Panc1 (cell line): ENCODE measurements at regions not wholly inside any gene's neighbourhood (a gene's known extent, or its start where the extent isn't known, plus 50 kb on each side); places are given as distances from the start of the nearest gene placed in this dataset.

Source experiments
- ATAC-seq: fragments of 200-7000 bp; cut with Tn5 transposase; 2 replicates; pipeline ENCODE4 v1.9.1; 2020; ENCODE audit warnings: mild to moderate bottlenecking, moderate library complexity
- BruUV-seq: library from RNA; stranded (reverse); fragments of 400-500 nt; replicated peaks from 2 replicates; lab custom pipeline; 2021; lab: Mats Ljungman, UMichigan
- CTCF ChIA-PET: fragments of 300-600 bp; sonication (Branson Sonifier 250); formaldehyde crosslinking; loops from one replicate; lab custom pipeline; 2022; ENCODE audit warnings: antibody characterized with exemption; lab: Charles Lee
- POLR2A ChIA-PET: fragments of 300-600 bp; sonication (Branson Sonifier 250); formaldehyde crosslinking; loops from one replicate; lab custom pipeline; 2022; ENCODE audit warnings: antibody characterized with exemption; lab: Charles Lee
- DNase-seq: peaks from one replicate; pipeline ENCODE4 v3.0.0-alpha.2; 2010; ENCODE audit warnings: low read depth, low spot score
- H3K27ac ChIP-seq: 2 replicates; pipeline ENCODE4 v1.5.1; 2011; ENCODE audit warnings: mild to moderate bottlenecking, low read length, inconsistent platforms
- H3K27me3 ChIP-seq: fragments of 200-500 bp; sonication (Bioruptor generic); 2 replicates; pipeline ENCODE4 v1.6.0; 2014; ENCODE audit warnings: low read length, inconsistent platforms; ENCODE audit not compliant: control insufficient read depth, insufficient read depth
- H3K36me3 ChIP-seq: fragments of 200-500 bp; sonication (Bioruptor generic); 2 replicates; pipeline ENCODE4 v1.5.1; 2014; ENCODE audit warnings: inconsistent platforms, mild to moderate bottlenecking, low read length, moderate library complexity; ENCODE audit not compliant: control insufficient read depth, insufficient read depth
- H3K4me1 ChIP-seq: 2 replicates; pipeline ENCODE4 v1.5.1; 2011; ENCODE audit warnings: inconsistent platforms, mild to moderate bottlenecking, low read length, moderate library complexity; ENCODE audit not compliant: control insufficient read depth, insufficient read depth
- H3K4me3 ChIP-seq, 2 experiments: 2 replicates each; pipeline ENCODE4 v1.5.1; 2011 to 2012; ENCODE audit warnings: low read depth in 2 of 2, low read length in 2 of 2, mild to moderate bottlenecking in 2 of 2, inconsistent platforms in 1 of 2, moderate library complexity in 1 of 2
- H3K9me3 ChIP-seq: fragments of 200-500 bp; sonication (Bioruptor generic); 2 replicates; pipeline ENCODE4 v1.5.1; 2014; ENCODE audit warnings: low read depth, mild to moderate bottlenecking, inconsistent platforms, low read length, moderate library complexity; ENCODE audit not compliant: control insufficient read depth, insufficient read depth
- CTCF ChIP-seq: fragments of 450-650 bp; IDR thresholded peaks from 2 replicates; pipeline ENCODE4 v1.5.1; 2017; ENCODE audit warnings: mild to moderate bottlenecking
- POLR2AphosphoS5 ChIP-seq: IDR thresholded peaks from 2 replicates; pipeline ENCODE4 v1.6.1; 2012; ENCODE audit warnings: mild to moderate bottlenecking, low read depth, low read length, moderate library complexity
- REST ChIP-seq, 2 experiments: IDR thresholded peaks; 2 replicates each; pipeline ENCODE4 v1.6.1; 2011 to 2012; ENCODE audit warnings: low read depth in 2 of 2, control low read depth in 1 of 2, low read length in 1 of 2, mild to moderate bottlenecking in 1 of 2, moderate library complexity in 1 of 2; ENCODE audit not compliant: insufficient read depth in 1 of 2
- SIN3A ChIP-seq: IDR thresholded peaks from 2 replicates; pipeline ENCODE4 v1.6.1; 2012; ENCODE audit warnings: low read depth, mild to moderate bottlenecking, low read length, moderate library complexity, borderline replicate concordance; ENCODE audit not compliant: insufficient read depth
- TCF7L2 ChIP-seq: IDR thresholded peaks from 2 replicates; pipeline ENCODE4 v1.6.1; 2011; ENCODE audit warnings: mild to moderate bottlenecking, low read depth, low read length, inconsistent platforms
- in situ Hi-C: cut with HindIII; loops from 2 replicates; pipeline ENCODE4 v1.10.0; 2016; ENCODE audit warnings: low sequenced_read_pairs, low pct_unique_long_range_greater_than_20kb
- intact Hi-C: fragments of 100-400 bp; cut with micrococcal nuclease; formaldehyde crosslinking; loops from one replicate; pipeline ENCODE4 v1.10.0; 2022; ENCODE audit not compliant: unreplicated experiment

GRCh38 chr6:98380589-98380988, 453.8 kb upstream of the POU3F2 start:
- in situ Hi-C loops, result no loop called here

GRCh38 chr6:98382246-98382645, 452.1 kb upstream of the POU3F2 start:
- Histone ChIP-seq H3K36me3 (no peaks in the 10 kb centered on the region), H3K27ac (no peak overlapping the region), H3K4me3 (no peak overlapping the region), H3K4me1 (no peaks in the 10 kb centered on the region), H3K27me3 (0 out of 2 replicates have a peak, but pooled peaks cover 3% of the 10 kb centered on the region), H3K9me3 (no peaks in the 10 kb centered on the region)
- no peak for DNase-seq
- intact Hi-C loops (no loop called here), in situ Hi-C loops (no loop called here)
- ChIA-PET POLR2A (no interaction called here), CTCF (no interaction called here)
- ATAC-seq, result no peak
- no peak for TF ChIP-seq TCF7L2
- no TSS peak for BruUV-seq

More at GRCh38 chr6:98380589-98380988, 453.8 kb upstream of the POU3F2 start:
- Histone ChIP-seq H3K36me3 (no peaks in the 10 kb centered on the region), H3K4me3 (no peak overlapping the region), H3K27ac (no peak overlapping the region), H3K9me3 (no peaks in the 10 kb centered on the region), H3K4me1 (no peaks in the 10 kb centered on the region), H3K27me3 (0 out of 2 replicates have a peak, but pooled peaks cover 3% of the 10 kb centered on the region)
- DNase-seq, result no peak
- intact Hi-C loops, result no loop called here
- no TSS peak for BruUV-seq
- TF ChIP-seq POLR2AphosphoS5, result no peak
- TF ChIP-seq SIN3A, result no peak
- no peak for ATAC-seq
- CTCF ChIA-PET, result no interaction called here
- POLR2A ChIA-PET, result no interaction called here

- Histone ChIP-seq H3K4me1 (no peaks in the 10 kb centered on the region), H3K27me3 (0 out of 2 replicates have a peak, but pooled peaks cover 3% of the 10 kb centered on the region), H3K27ac (no peak overlapping the region), H3K36me3 (no peaks in the 10 kb centered on the region), H3K9me3 (no peaks in the 10 kb centered on the region), H3K4me3 (no peak overlapping the region)
- intact Hi-C loops, result no loop called here
- in situ Hi-C loops, result no loop called here
- no peak for TF ChIP-seq CTCF
- TF ChIP-seq SIN3A, result no peak
- TF ChIP-seq REST (IDR thresholded peaks at IDR 0.05; ENCODE audit: insufficient read depth in 1 of 2, low read depth in 2 of 2, low read length in 1 of 2), result no peak
- ATAC-seq (no peak), DNase-seq (no peak)
- BruUV-seq, result no TSS peak
- ChIA-PET CTCF (no interaction called here), POLR2A (no interaction called here)
Measured at GRCh38 chr6:98384334-98384733, 450.0 kb upstream of the POU3F2 start.
